ENCODE measurements at regions not wholly inside any gene's neighbourhood (a gene's known extent, or its start where the extent isn't known, plus 50 kb on each side); places are given as distances from the start of the nearest gene placed in this dataset.

DNA sequence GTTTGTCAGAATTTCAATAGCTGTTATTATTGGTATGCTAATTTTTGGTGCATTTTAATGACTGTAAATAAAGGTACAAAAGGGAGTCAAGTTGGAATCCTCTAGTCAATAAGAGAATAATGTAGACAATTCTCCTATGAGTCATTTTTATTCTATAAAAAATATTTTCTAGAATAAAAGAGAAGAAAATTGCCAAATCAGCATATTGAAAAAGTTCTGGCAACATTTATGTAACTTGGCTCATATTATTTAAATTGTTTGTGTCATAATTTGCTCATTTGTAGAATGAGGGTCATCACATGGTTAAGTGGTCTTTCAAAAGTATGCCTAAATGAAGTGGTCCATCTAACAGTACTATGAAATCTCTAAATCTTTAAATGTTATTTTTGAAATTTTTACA lies 1719.8 kb upstream of the WWC1 start:
- H3K4me1 ChIP-seq: no peaks in the 10 kb centered on the region
- TF ChIP-seq CTCF (IDR thresholded peaks at IDR 0.05): no peak
- no peak for TF ChIP-seq POLR2A (IDR thresholded peaks at IDR 0.05)
- no peak for DNase-seq
- H3K4me3 ChIP-seq: no peak overlapping the region
- H3K27me3 ChIP-seq: no peaks in the 10 kb centered on the region
- ATAC-seq: no peak
- no peak overlapping the region for H3K27ac ChIP-seq
- no peaks in the 10 kb centered on the region for H3K9me3 ChIP-seq
- no peaks in the 10 kb centered on the region for H3K36me3 ChIP-seq
- intact Hi-C loops (cut with DNase I): no loop called here

DNA sequence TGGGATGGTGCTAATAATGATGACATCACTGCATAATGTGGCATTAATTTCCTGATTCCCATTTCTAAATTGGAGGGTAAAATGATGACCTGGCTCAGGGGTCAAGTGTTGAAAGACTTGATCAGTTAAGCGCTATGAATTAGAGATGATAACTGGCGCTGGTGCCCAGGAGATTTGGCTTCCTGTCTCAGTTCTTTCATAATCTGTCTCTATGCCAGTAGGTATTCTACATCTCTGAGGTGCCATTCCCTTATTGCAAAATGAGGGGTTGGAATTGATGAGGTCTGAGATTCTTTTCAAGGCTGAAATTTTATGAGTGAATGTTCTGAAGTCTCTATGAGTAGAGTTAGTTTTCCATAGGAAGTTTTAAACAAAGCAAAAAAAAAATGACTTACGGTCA lies 1715.1 kb upstream of the WWC1 start:
- H3K4me1 ChIP-seq: no peaks in the 10 kb centered on the region
- WGBS (ENCODE audit: insufficient coverage, low coverage, low lambda C conversion rate, missing lambda C conversion rate): 45% methylated on average over 3 of the region's 3 CpGs
- H3K9me3 ChIP-seq: no peaks in the 10 kb centered on the region
- DNase-seq (no peak), ATAC-seq (peak in 2 of 4 donors; percentile 31 to 58)
- H3K36me3 ChIP-seq: no peaks in the 10 kb centered on the region
- no peak overlapping the region for H3K4me3 ChIP-seq
- no peak for TF ChIP-seq CTCF (IDR thresholded peaks at IDR 0.05)
- TF ChIP-seq POLR2A (IDR thresholded peaks at IDR 0.05): no peak
- no peaks in the 10 kb centered on the region for H3K27me3 ChIP-seq
- H3K27ac ChIP-seq: no peak overlapping the region
- intact Hi-C loops (cut with DNase I): no loop called here

DNA sequence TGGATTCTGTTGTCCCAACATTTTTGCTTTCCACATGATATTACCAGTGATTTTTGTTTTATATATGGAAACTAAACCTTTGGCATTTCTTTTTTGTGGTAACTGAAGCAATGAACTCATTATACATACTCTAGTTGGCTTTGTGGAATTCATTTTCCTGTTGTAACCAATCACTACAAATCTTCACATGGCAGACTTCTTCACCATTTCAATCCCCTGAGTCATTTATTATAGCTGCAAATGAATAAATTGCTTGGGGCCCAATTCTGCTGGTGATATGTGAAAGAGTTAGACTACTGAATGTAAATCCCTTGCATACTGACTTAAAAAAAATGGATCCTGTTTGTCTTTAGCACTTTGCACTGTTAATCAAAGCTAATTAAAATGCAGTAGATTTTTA lies 1709.6 kb upstream of the WWC1 start:
- TF ChIP-seq CTCF (IDR thresholded peaks at IDR 0.05) (no peak), POLR2A (IDR thresholded peaks at IDR 0.05) (no peak)
- ATAC-seq (no peak), DNase-seq (no peak)
- H3K27ac ChIP-seq: no peak overlapping the region
- H3K9me3 ChIP-seq: no peaks in the 10 kb centered on the region
- H3K4me1 ChIP-seq: no peaks in the 10 kb centered on the region
- H3K36me3 ChIP-seq: no peaks in the 10 kb centered on the region
- H3K4me3 ChIP-seq: no peak overlapping the region
- intact Hi-C loops (cut with DNase I): no loop called here
- no peaks in the 10 kb centered on the region for H3K27me3 ChIP-seq

- TF ChIP-seq POLR2A (IDR thresholded peaks at IDR 0.05): no peak
- no peaks in the 10 kb centered on the region for H3K36me3 ChIP-seq
- no peak overlapping the region for H3K4me3 ChIP-seq
- DNase-seq (no peak), ATAC-seq (no peak)
- no peak overlapping the region for H3K27ac ChIP-seq
- WGBS (ENCODE audit: insufficient coverage, low coverage, low lambda C conversion rate, missing lambda C conversion rate): 75% methylated on average over 4 of the region's 4 CpGs
- intact Hi-C loops (cut with DNase I): no loop called here
- no peaks in the 10 kb centered on the region for H3K4me1 ChIP-seq
- no peaks in the 10 kb centered on the region for H3K9me3 ChIP-seq
- no peaks in the 10 kb centered on the region for H3K27me3 ChIP-seq
Measured at GRCh38 chr5:166582416-166582815, 1709.0 kb upstream of the WWC1 start.

- ATAC-seq: no peak
Measured at GRCh38 chr5:166594567-166594966, 1696.9 kb upstream of the WWC1 start.

More at GRCh38 chr5:166594567-166594966, 1696.9 kb upstream of the WWC1 start:
- H3K4me1 ChIP-seq: no peaks in the 10 kb centered on the region
- H3K9me3 ChIP-seq: no peaks in the 10 kb centered on the region
- H3K36me3 ChIP-seq: no peaks in the 10 kb centered on the region
- no peak overlapping the region for H3K4me3 ChIP-seq
- intact Hi-C loops (cut with DNase I): no loop called here
- no peaks in the 10 kb centered on the region for H3K27me3 ChIP-seq
- TF ChIP-seq CTCF (IDR thresholded peaks at IDR 0.05) (no peak), POLR2A (IDR thresholded peaks at IDR 0.05) (no peak)
- H3K27ac ChIP-seq: no peak overlapping the region
- DNase-seq: no peak
